SK-N-SH (cell line): ENCODE measurements at regions not wholly inside any gene's neighbourhood (a gene's known extent, or its start where the extent isn't known, plus 50 kb on each side); places are given as distances from the start of the nearest gene placed in this dataset.

Source experiments
- CTCF ChIA-PET: fragments of 300-600, 350-600 bp; formaldehyde crosslinking; extraction: SDS; loops from one replicate; lab custom pipeline; 2021; lab: Yijun Ruan, JAX
- POLR2A ChIA-PET: fragments of 350-600 bp; sonication (Branson Sonifier 250); formaldehyde crosslinking; extraction: SDS; loops from one replicate; lab custom pipeline; 2020; ENCODE audit warnings: antibody characterized with exemption, inconsistent platforms; lab: Yijun Ruan, JAX
- DNase-seq: peaks from one replicate; pipeline ENCODE4 v3.0.0; 2012
- H2AFZ ChIP-seq: fragments of 200-600 bp; sonication (generic); 2 replicates; pipeline ENCODE4 v1.8.1; 2016; ENCODE audit warnings: antibody characterized with exemption, mild to moderate bottlenecking, low read depth
- H3F3A ChIP-seq: fragments of 200-600 bp; sonication (generic); replicated peaks from 2 replicates; pipeline ENCODE3; 2016; ENCODE audit warnings: antibody characterized with exemption, mild to moderate bottlenecking; ENCODE audit not compliant: insufficient read depth
- H3K27ac ChIP-seq, 2 experiments: fragments of 200-500 bp in 1 of 2; fragments of 200-600 bp in 1 of 2; sonication (Bioruptor generic) in 1 of 2; sonication (generic), shearing (Covaris generic) in 1 of 2; 2 replicates each; pipeline versions ENCODE4 v1.5.1 to v1.6.1; 2014 to 2016; ENCODE audit warnings: low read depth in 2 of 2, inconsistent platforms in 1 of 2, low read length in 1 of 2, mild to moderate bottlenecking in 1 of 2, mixed read lengths in 1 of 2
- H3K27me3 ChIP-seq: fragments of 200-600 bp; sonication (generic), shearing (Covaris generic); 2 replicates; pipeline ENCODE4 v1.6.1; 2016; ENCODE audit warnings: mixed run types; ENCODE audit not compliant: insufficient read depth
- H3K36me3 ChIP-seq, 2 experiments: fragments of 200-500 bp in 1 of 2; fragments of 200-600 bp in 1 of 2; sonication (Bioruptor generic) in 1 of 2; sonication (generic) in 1 of 2; replicated peaks in 1 of 2; 2 replicates each; pipeline versions ENCODE3 to v1.5.1; 2014 to 2016; ENCODE audit warnings: low read length in 1 of 2, mild to moderate bottlenecking in 1 of 2; ENCODE audit not compliant: insufficient read depth in 2 of 2, control insufficient read depth in 1 of 2
- H3K4me1 ChIP-seq, 2 experiments: fragments of 200-500 bp in 1 of 2; fragments of 200-600 bp in 1 of 2; sonication (Bioruptor generic) in 1 of 2; sonication (generic), shearing (Covaris generic) in 1 of 2; 2 replicates each; pipeline versions ENCODE4 v1.5.1 to v1.6.1; 2014 to 2016; ENCODE audit warnings: low read depth in 1 of 2, low read length in 1 of 2, mixed run types in 1 of 2; ENCODE audit not compliant: insufficient read depth in 2 of 2, control insufficient read depth in 1 of 2
- H3K4me2 ChIP-seq: fragments of 200-600 bp; sonication (generic), shearing (Covaris generic); 2 replicates; pipeline ENCODE4 v1.6.1; 2017; ENCODE audit warnings: mixed run types
- H3K4me3 ChIP-seq, 2 experiments: fragments of 200-500 bp in 1 of 2; fragments of 200-600 bp in 1 of 2; sonication (Bioruptor generic) in 1 of 2; sonication (generic), shearing (Covaris generic) in 1 of 2; 2 replicates each; pipeline versions ENCODE4 v1.5.1 to v1.8.1; 2014 to 2016; ENCODE audit warnings: low read depth in 2 of 2, inconsistent platforms in 1 of 2, low read length in 1 of 2, mild to moderate bottlenecking in 1 of 2, mixed read lengths in 1 of 2, moderate library complexity in 1 of 2
- H3K79me2 ChIP-seq: fragments of 200-600 bp; sonication (generic); 2 replicates; pipeline ENCODE4 v1.8.1; 2017; ENCODE audit warnings: mild to moderate bottlenecking; ENCODE audit not compliant: insufficient read depth
- H3K9ac ChIP-seq: fragments of 200-600 bp; sonication (generic); 2 replicates; pipeline ENCODE4 v1.6.1; 2017; ENCODE audit warnings: mixed run types
- H3K9me2 ChIP-seq: fragments of 200-600 bp; sonication (generic); 2 replicates; pipeline ENCODE4 v1.6.1; 2017; ENCODE audit warnings: mixed run types
- H3K9me3 ChIP-seq: fragments of 200-600 bp; sonication (generic); 2 replicates; pipeline ENCODE4 v1.6.1; 2017; ENCODE audit warnings: mixed run types, mild to moderate bottlenecking, moderate library complexity
- H4K20me1 ChIP-seq: fragments of 200-600 bp; sonication (generic); 2 replicates; pipeline ENCODE4 v1.6.1; 2017; ENCODE audit warnings: mild to moderate bottlenecking, mixed run types; ENCODE audit not compliant: insufficient read depth
- CHD2 ChIP-seq: fragments of 150-350 bp; IDR thresholded peaks from 2 replicates; pipeline ENCODE4 v1.6.1; 2018; ENCODE audit warnings: low read length; ENCODE audit not compliant: partially characterized antibody
- ELF1 ChIP-seq: IDR thresholded peaks from 2 replicates; pipeline ENCODE4 v1.4.0; 2012
- EZH2phosphoT487 ChIP-seq: fragments of 200-600 bp; sonication (generic); IDR thresholded peaks from 2 replicates; pipeline ENCODE4 v1.6.1; 2017; ENCODE audit warnings: low read depth, mixed run types, mild to moderate bottlenecking, antibody characterized with exemption, moderate library complexity, borderline replicate concordance
- FOSL2 ChIP-seq: IDR thresholded peaks from 2 replicates; pipeline ENCODE4 v1.4.0; 2012; ENCODE audit warnings: low read depth, mild to moderate bottlenecking, moderate library complexity, borderline replicate concordance
- FOXM1 ChIP-seq: IDR thresholded peaks from 2 replicates; pipeline ENCODE4 v1.4.0; 2012; ENCODE audit warnings: low read depth, mild to moderate bottlenecking
- MAX ChIP-seq: IDR thresholded peaks from 2 replicates; pipeline ENCODE4 v1.4.0; 2012; ENCODE audit warnings: low read depth
- MXI1 ChIP-seq: IDR thresholded peaks from 2 replicates; pipeline ENCODE4 v1.6.1; 2012; ENCODE audit warnings: mild to moderate bottlenecking, low read depth, low read length, improper control_type of control experiment
- NFIC ChIP-seq: IDR thresholded peaks from 2 replicates; pipeline ENCODE4 v1.4.0; 2012; ENCODE audit warnings: borderline replicate concordance
- RAD21 ChIP-seq: IDR thresholded peaks from 2 replicates; pipeline ENCODE4 v1.6.1; 2012; ENCODE audit warnings: mild to moderate bottlenecking, low read length
- REST ChIP-seq: IDR thresholded peaks from 2 replicates; pipeline ENCODE4 v1.6.1; 2012; ENCODE audit warnings: mild to moderate bottlenecking, low read depth, low read length, moderate library complexity
- SMC3 ChIP-seq: IDR thresholded peaks from 2 replicates; pipeline ENCODE4 v1.6.1; 2012; ENCODE audit warnings: low read depth, low read length, improper control_type of control experiment
- TAF1 ChIP-seq: IDR thresholded peaks from 2 replicates; pipeline ENCODE4 v1.6.1; 2012; ENCODE audit warnings: low read depth, mild to moderate bottlenecking, low read length, moderate library complexity, borderline replicate concordance
- TCF12 ChIP-seq: IDR thresholded peaks from 2 replicates; pipeline ENCODE4 v1.4.0; 2012
- USF1 ChIP-seq: IDR thresholded peaks from 2 replicates; pipeline ENCODE4 v1.4.0; 2012; ENCODE audit warnings: low read depth, borderline replicate concordance
- USF2 ChIP-seq: fragments of 150-350 bp; IDR thresholded peaks from 2 replicates; pipeline ENCODE4 v1.6.1; 2017; ENCODE audit warnings: antibody characterized with exemption, low read length, low read depth, borderline replicate concordance
- YY1 ChIP-seq: IDR thresholded peaks from 2 replicates; pipeline ENCODE4 v1.4.0; 2012; ENCODE audit warnings: low read depth, mild to moderate bottlenecking
- ZBTB33 ChIP-seq: IDR thresholded peaks from 2 replicates; pipeline ENCODE4 v1.4.0; 2012; ENCODE audit warnings: low read depth, borderline replicate concordance
- WGBS: methylation state at CpG from one replicate; pipeline ENCODE4 v1.1.6; 2017; ENCODE audit warnings: low lambda C conversion rate; 5-methylcytosine and 5-hydroxymethylcytosine counted together

- Histone ChIP-seq H3K27ac (no peak overlapping the region), H4K20me1 (no peaks in the 10 kb centered on the region)
- POLR2A ChIA-PET = no interaction called here
- no peak for TF ChIP-seq FOXM1
- no peak for TF ChIP-seq ELF1
- TF ChIP-seq MXI1 = no peak
- no peak for TF ChIP-seq MAX
- TF ChIP-seq USF2 = no peak
- no peak for TF ChIP-seq ZBTB33
- TF ChIP-seq NFIC = no peak
- TF ChIP-seq RAD21 = no peak
- no peak for TF ChIP-seq REST
- no peak for TF ChIP-seq YY1
- no peak for TF ChIP-seq USF1
- no peak for TF ChIP-seq FOSL2
- TF ChIP-seq TAF1 = no peak
- no peak for TF ChIP-seq TCF12
- TF ChIP-seq CHD2 = no peak
- no peak for TF ChIP-seq EZH2phosphoT487
- TF ChIP-seq SMC3 = no peak
- TF ChIP-seq, all 33 proteins: peak for 0
- no peak for DNase-seq
- 0% methylated on average over 1 of the region's 1 CpG for WGBS
- H3F3A ChIP-seq = no peaks in the 10 kb centered on the region
- no peak overlapping the region for H3K4me3 ChIP-seq
- H3K36me3 ChIP-seq = no peaks in the 10 kb centered on the region
- H3K9ac ChIP-seq = no peak overlapping the region
- H3K4me1 ChIP-seq = no peaks in the 10 kb centered on the region
- CTCF ChIA-PET = no interaction called here
- no peak overlapping the region for H3K4me2 ChIP-seq
- H3K79me2 ChIP-seq = no peaks in the 10 kb centered on the region
- no peak overlapping the region for H2AFZ ChIP-seq
- H3K9me3 ChIP-seq = no peaks in the 10 kb centered on the region
- no peaks in the 10 kb centered on the region for H3K27me3 ChIP-seq
- no peaks in the 10 kb centered on the region for H3K9me2 ChIP-seq
Measured at GRCh38 chr4:134883831-134884449, 682.4 kb upstream of the PABPC4L start.
